Stomach (tissue), 4 donors: ENCODE measurements at regions not wholly inside any gene's neighbourhood (a gene's known extent, or its start where the extent isn't known, plus 50 kb on each side); places are given as distances from the start of the nearest gene placed in this dataset.

ENCODE experiments used
- CTCF ChIP-seq, 7 experiments: fragments of 450-650 bp in 4 of 7; fragments of 200-600 bp in 3 of 7; sonication (generic) in 3 of 7; IDR thresholded peaks; one replicate each; pipeline ENCODE4 v1.5.1; 2016 to 2019; ENCODE audit warnings: antibody characterized with exemption in 7 of 7, control low read depth in 2 of 7, mild to moderate bottlenecking in 1 of 7
- EP300 ChIP-seq: sonication (generic); formaldehyde crosslinking; IDR thresholded peaks from one replicate; pipeline ENCODE4 v1.6.1; 2017; ENCODE audit warnings: antibody characterized with exemption
- POLR2A ChIP-seq, 4 donors: fragments of 450-650 bp; IDR thresholded peaks; one replicate each; pipeline ENCODE4 v1.6.1; 2016; ENCODE audit warnings: antibody characterized with exemption in 4 of 4, control low read depth in 2 of 4, mild to moderate bottlenecking in 1 of 4, moderate library complexity in 1 of 4
- POLR2AphosphoS5 ChIP-seq, 3 donors: sonication (generic); formaldehyde crosslinking; IDR thresholded peaks; one replicate each; pipeline ENCODE4 v1.6.1; 2016; ENCODE audit warnings: antibody characterized with exemption in 3 of 3

GRCh38 chr10:109040622-109041021 lies 882.7 kb downstream of the XPNPEP1 start:
- TF ChIP-seq CTCF (IDR thresholded peaks at IDR 0.05) (no peak), POLR2A (IDR thresholded peaks at IDR 0.05) (no peak), EP300 (no peak), POLR2AphosphoS5 (IDR thresholded peaks at IDR 0.05) (no peak)
